GM18511 (cell line): ENCODE measurements at regions not wholly inside any gene's neighbourhood (a gene's known extent, or its start where the extent isn't known, plus 50 kb on each side); places are given as distances from the start of the nearest gene placed in this dataset.
"Not testable (repeated sequence)": the region's sequence is repeated elsewhere in the genome, so short reads cannot be mapped to it uniquely, and the experiment has no call there.

Experiments used
- ATAC-seq: cut with Tn5 transposase; IDR thresholded peaks from one replicate; pipeline ENCODE4 v1.9.1; 2021; ENCODE audit warnings: mild to moderate bottlenecking, moderate library complexity; ENCODE audit not compliant: unreplicated experiment

DNA sequence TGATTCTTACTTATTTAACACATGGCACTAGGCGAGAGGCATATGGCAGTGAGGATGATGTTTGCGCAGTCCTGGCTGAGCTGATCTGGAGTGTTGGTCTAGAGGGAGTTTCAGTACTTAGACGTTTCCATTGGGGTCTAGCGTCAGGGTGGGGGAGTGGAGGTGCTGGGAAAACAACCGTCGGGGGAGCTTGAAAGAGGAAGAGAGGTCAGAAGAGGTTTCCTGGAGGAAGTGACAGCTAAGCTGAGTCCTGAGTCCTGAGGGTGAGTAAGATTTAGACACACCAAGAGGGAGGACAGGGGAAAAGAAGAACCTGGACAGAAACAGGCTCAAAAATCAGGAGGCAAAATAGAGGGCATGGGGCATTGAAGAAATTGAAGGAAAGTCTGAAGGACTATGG lies 81.4 kb downstream of the ALOX5AP start:
- ATAC-seq: no peak

DNA sequence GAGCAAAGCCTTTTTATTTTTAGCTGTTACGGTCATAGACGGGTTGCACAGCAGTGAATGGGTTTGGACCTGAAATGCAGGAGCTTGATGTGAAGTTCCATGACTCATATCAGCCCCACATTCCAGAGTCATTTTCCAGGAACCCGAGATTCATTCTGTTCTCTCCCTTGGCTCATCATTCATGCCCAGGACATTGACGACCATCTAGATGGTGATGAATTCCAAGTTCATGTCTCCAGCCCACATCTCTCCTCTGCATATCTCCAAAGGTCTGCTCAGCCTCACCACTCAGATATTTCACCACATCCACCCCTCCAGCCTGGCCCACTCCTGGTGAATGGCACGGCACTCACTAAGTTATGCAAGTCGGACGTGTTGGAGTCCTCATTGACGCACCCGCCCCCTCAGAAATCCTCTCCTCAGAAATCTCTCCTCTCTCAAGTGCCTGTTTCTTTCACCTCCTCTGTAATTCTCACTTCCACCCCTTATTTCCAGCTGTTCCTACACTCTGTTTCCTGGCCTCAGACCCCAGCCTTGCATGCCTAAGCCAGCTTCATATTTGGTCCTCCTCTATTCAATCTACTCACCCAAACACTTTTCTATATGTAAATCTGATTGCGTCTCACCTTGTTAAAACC lies 83.1 kb downstream of the ALOX5AP start:
- no peak for ATAC-seq

DNA sequence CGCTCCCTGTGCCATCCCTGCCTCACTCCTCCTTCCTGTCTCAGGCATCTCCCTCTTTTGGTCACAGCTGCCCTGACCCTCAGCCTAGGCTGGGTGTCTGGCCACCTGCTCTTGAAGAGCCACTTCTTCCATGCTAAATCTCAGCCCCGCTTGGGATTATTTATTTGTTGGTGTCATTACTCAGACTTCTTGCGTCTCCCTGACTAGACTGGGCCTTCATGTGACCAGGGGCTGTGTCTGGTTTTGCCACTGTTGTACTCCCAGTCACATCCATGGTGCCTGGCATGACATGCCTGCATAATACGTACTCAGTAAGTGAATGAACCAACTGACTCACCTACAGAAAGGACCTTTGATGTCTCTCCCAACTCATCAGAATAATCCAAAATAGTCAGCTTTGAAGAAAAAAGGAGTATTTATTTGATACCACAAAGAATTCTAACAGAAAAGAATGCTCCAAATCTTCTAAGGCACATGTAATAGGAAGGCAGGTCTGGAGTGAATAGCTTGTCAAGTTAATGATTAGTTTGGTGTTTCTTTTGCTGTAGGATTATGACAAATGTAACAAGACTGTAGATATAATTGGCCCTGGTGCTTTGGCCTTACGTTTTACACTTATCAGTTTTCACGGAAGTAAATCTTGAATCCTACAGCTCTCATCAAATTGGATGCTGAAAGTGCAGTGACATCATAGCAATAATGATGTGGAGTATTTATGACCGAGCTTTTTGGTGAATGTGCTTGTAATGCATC lies 84.0 kb downstream of the ALOX5AP start:
- no peak for ATAC-seq

- ATAC-seq: no peak
Measured at GRCh38 chr13:30821421-30821820, 84.7 kb upstream of the MEDAG start.

DNA sequence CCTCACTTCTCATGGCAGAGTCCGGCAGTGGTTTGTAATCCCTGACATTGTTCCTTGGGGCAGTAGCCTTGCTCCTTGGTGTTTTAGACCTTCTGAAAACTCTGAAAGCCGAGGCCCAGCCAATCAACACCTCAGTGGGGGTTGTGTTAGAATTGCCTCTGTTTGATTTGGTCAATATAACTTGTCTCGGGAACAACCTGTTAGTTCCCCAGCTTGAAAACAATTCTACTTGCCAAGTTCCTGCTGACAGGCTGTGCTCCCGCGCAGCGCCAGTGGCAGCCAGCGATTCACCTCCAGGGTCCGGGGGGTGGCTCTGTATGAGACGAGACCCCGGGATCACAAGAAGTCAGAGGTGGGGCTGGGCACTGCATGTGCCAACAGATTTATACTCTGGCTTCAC lies 81.4 kb upstream of the MEDAG start:
- ATAC-seq: no peak

- ATAC-seq: no peak
Measured at GRCh38 chr13:30826911-30827577, 79.0 kb upstream of the MEDAG start.

- ATAC-seq: no peak
Measured at GRCh38 chr13:30827578-30827925, 78.5 kb upstream of the MEDAG start.

- no peak for ATAC-seq
Measured at GRCh38 chr13:30829145-30829832, 76.8 kb upstream of the MEDAG start.

DNA sequence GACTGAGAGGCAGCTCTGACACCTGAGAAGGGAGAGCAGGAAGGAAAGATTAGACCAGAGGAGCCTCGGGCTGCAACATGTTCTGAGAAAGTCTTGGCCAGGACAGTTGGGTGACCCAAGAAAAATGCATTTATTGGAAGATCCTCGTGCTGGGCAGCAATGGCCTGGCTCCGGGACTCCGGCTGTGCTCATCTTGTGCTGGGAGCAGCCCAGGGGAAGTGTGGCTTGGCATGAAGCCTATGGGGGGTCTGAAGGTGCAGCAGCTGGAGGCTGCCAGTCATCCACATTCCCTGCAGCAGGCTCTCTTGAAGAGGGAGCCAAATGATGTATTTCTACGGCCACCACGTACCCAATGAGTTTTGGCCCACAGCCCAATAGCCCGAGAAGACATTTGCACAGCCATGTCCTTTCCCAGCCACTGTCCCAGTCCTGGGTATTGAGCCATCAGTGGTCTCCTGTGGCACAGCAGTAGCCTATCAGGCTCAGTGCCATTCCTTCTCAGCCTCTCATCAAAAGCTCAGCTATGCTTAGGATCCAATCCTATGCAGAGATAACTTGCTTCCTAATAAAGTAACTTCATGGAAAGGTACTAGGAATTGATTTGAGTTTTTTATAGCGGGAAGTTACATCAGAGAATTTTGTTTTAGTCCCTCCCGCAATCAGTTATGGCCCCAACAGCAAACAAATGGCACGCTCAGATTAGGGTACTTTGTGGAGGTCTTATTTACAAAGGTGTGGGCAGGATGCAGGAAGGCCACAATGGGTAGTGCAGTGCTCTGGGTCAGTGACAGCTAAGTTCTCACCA lies 76.0 kb upstream of the MEDAG start:
- no peak for ATAC-seq

DNA sequence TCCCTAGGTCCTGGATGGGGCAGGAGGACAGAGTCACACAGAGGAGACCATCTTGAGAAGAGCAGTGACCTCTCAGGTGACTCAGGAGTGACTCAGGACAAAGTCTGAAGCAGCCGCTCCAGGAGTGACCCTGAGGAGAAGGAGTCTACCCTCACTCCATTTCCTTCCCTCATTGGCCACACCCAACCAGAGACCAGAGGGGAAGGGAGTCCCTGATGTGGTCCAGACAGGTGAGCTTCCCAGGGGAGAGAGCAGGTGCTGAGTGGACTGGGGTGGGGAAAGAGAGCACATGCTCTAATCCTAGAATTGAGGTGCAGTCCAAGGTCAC lies 75.5 kb upstream of the MEDAG start:
- no peak for ATAC-seq

- ATAC-seq: no peak
Measured at GRCh38 chr13:30831515-30831914, 74.6 kb upstream of the MEDAG start.

DNA sequence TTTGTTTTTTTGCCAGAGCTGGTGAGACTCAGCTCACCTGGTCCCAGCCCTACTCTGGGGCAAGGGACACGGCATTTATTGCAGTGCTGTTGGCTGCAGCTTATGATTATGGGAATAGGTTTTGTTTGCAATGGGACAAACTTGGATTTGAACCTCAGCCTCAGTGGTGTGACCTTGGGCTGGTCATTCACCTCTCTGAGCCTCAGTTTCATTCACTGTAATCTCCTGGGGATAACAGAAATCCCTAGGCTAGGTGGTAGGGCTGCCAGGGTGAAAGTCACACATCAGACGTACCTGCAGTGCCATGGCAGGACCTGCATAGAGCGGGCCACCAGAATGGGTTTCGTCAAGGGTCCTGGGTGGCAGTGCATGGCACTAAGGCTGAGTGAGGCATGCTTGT lies 73.7 kb upstream of the MEDAG start:
- no peak for ATAC-seq

DNA sequence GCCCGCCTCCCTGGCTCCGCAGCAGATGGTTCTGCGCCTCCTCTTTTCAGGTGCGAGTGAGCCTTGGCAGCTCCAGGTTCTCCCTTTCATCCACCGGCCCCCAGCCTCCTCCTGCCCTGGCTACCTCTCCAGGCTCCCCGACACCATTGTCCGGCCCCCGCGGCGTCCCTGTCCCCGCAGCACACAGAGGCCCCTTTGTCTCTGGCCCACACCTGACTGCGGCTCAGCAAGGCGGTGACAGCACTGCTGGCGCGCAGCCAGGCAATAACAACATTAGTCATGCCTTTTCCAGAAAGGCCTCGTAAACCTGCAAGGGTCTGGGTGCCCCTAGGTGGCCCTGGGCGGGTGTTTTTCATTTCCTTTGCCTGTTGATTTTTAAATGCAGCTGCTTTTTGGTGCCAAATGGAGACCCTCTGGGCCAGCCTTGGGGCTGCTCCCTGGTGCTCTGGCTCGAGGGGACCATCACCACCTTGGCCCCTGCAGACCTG lies 73.2 kb upstream of the MEDAG start:
- ATAC-seq: peak; percentile 77

DNA sequence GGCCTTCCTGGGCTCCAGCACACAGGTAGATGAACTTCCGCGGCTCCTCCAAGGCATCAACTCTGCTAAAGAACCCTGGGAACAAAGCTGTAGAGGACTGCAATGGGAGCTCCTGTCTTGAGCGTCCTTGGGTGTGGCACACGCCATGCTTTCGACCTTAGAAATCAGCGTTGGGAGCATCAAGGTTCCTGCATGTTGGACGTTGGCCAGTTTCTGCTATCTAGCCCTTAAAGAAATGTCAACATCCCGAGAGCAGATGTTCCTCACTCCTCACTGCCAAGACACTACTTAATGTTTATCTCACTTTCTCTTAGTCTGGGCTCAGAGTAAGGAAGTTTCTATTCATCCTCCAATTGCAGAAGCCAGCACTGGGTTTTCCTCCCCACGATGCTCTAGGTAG lies 70.6 kb upstream of the MEDAG start:
- no peak for ATAC-seq

DNA sequence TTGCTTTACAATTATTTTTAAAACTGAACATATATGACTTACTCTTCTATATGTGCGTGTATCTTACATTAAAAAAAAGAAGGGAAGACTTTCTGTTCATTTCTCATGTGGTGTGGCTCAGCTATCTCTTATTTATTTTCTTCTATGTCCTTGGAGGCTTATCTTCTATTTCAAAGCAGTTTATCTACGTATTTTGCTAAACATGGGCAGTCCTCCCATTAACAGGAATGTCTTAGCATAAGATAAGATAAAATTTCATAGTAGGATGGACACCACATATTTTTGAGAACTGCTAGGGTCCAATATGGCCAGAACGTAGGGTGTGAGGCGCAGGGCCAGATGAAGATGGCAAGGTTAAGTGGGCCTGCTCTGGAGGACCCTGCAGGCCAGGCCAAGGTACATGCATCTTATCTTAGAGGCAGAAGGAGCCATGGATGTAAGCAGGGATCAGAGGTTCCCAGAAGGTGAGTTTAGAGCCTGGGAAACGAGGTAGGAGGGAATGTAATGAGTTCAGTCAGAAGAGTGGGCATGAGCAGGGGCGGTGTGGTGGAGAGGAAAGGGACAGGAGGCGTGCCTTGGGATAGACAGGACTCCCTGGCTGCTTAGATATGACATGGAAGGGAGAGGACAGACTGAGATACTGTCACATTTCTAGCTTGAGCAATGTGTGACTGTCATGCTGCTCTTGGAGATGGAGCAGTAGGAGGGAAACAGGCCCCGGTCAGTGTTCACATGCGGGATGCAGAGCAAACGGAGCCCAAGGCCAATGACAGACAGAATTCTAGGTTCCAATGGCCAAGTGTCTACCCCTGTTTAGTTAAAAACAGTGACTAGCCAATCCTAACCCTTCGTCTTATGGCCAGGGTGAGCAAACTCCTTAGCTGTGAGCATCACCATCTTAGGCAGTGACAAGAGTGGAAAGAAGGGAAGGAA lies 68.6 kb upstream of the MEDAG start:
- no peak for ATAC-seq

- ATAC-seq: not testable (repeated sequence)
Measured at GRCh38 chr13:30839636-30840035, 66.4 kb upstream of the MEDAG start.

- no peak for ATAC-seq
Measured at GRCh38 chr13:30840515-30840914, 65.6 kb upstream of the MEDAG start.

GRCh38 chr13:30841154-30841553 lies 64.9 kb upstream of the MEDAG start:
- ATAC-seq: no peak

DNA sequence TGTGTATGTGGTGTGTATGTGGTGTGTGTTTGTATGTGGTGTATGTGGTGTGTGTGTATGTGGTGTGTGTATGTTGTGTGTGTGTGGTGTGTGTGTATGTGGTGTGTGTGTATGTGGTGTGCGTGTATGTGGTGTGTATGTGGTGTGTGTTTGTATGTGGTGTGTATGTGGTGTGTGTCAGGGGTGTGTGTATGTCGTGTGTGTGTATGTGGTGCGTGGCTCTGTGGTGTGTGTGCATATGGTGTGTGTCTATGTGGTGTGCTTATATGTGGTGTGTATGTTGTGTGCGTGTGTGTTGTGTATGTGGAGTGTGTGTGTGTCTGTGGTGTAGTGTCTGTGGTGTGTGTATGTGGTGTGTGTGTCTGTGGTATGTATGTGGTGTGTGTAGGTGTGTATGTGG lies 62.5 kb upstream of the MEDAG start:
- no peak for ATAC-seq
